ENCODE measurements at regions not wholly inside any gene's neighbourhood (a gene's known extent, or its start where the extent isn't known, plus 50 kb on each side); places are given as distances from the start of the nearest gene placed in this dataset.

DNA sequence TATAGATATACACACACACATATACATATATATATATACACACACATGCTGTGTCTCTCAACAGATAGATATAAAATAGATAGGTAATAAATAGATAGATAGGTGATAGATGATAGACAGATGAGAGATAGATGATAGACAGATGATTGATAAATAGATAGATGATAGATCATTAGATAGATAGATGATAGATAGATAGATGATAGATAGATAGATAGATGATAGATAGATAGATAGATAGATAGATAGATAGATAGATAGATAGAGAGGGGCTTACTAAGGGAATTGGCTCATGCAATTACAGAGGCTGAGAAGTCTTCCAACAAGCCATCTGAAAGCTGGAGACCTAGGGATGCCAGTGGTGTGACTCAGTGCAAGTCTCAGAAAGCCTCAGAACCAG lies 394.5 kb downstream of the ICE1 start:
- TF ChIP-seq, protein P1, sequence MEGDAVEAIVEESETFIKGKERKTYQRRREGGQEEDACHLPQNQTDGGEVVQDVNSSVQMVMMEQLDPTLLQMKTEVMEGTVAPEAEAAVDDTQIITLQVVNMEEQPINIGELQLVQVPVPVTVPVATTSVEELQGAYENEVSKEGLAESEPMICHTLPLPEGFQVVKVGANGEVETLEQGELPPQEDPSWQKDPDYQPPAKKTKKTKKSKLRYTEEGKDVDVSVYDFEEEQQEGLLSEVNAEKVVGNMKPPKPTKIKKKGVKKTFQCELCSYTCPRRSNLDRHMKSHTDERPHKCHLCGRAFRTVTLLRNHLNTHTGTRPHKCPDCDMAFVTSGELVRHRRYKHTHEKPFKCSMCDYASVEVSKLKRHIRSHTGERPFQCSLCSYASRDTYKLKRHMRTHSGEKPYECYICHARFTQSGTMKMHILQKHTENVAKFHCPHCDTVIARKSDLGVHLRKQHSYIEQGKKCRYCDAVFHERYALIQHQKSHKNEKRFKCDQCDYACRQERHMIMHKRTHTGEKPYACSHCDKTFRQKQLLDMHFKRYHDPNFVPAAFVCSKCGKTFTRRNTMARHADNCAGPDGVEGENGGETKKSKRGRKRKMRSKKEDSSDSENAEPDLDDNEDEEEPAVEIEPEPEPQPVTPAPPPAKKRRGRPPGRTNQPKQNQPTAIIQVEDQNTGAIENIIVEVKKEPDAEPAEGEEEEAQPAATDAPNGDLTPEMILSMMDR (conservative IDR thresholded peaks at IDR 0.05), result no peak
- TF ChIP-seq ZFX (IDR thresholded peaks at IDR 0.05), result no peak
